C4-2B (cell line): ENCODE measurements at regions not wholly inside any gene's neighbourhood (a gene's known extent, or its start where the extent isn't known, plus 50 kb on each side); places are given as distances from the start of the nearest gene placed in this dataset.

ENCODE experiments used
- ZFX ChIP-seq: fragments of 450-650 bp; IDR thresholded peaks from 2 replicates; pipeline ENCODE4 v1.6.1; 2017
- TF ChIP-seq, protein P1 (sequence below): fragments of 450-650 bp; conservative IDR thresholded peaks from 2 replicates; pipeline ENCODE4 v1.5.1; 2017; ENCODE audit warnings: mild to moderate bottlenecking

DNA sequence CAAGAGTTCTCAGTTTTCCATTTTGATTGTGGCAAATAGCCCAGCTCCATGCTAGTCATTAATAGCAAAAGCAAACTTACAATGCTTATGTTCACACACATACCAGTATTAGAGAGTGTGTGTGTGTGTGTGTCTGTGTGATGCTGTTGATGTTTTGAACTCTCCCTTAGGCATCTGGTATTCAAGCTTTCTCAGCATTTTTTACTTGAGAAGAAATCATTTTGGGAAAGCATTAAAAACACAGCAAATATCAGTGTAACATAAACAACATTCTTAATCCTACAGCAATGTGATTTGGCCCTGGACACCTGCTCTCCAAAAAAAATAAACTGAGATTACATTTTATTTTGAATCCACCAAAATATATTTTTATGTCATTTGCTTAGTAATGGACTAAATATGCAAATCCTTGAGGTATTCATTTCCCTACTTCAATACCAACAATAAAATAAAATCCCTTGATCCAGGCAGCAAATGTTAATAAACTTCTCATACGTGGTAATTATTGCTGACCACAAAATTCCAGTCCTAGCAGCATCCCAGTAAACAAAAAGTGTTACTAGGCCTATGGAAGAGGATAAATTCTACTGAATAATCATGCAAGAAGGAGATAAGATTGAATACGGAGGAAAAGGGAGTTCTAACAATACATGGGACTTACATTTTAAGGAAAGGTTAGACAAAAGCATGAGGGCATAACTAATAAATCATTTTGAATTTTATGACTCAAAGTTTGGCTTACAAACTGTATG is 249.5 kb upstream of the CLEC14A start:
- TF ChIP-seq, protein P1, sequence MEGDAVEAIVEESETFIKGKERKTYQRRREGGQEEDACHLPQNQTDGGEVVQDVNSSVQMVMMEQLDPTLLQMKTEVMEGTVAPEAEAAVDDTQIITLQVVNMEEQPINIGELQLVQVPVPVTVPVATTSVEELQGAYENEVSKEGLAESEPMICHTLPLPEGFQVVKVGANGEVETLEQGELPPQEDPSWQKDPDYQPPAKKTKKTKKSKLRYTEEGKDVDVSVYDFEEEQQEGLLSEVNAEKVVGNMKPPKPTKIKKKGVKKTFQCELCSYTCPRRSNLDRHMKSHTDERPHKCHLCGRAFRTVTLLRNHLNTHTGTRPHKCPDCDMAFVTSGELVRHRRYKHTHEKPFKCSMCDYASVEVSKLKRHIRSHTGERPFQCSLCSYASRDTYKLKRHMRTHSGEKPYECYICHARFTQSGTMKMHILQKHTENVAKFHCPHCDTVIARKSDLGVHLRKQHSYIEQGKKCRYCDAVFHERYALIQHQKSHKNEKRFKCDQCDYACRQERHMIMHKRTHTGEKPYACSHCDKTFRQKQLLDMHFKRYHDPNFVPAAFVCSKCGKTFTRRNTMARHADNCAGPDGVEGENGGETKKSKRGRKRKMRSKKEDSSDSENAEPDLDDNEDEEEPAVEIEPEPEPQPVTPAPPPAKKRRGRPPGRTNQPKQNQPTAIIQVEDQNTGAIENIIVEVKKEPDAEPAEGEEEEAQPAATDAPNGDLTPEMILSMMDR: no peak
- TF ChIP-seq ZFX: no peak
